ENCODE measurements at regions not wholly inside any gene's neighbourhood (a gene's known extent, or its start where the extent isn't known, plus 50 kb on each side); places are given as distances from the start of the nearest gene placed in this dataset.

GRCh38 chr3:64464955-64465354, 222.8 kb downstream of the ADAMTS9 start:
- in situ Hi-C loops (cut with MboI; ENCODE audit: low pct_unique_long_range_greater_than_20kb, low sequenced_read_pairs, unreplicated experiment): no loop called here
- DNase-seq (ENCODE audit: low spot score): no peak
- no peak for TF ChIP-seq CTCF (IDR thresholded peaks at IDR 0.05; ENCODE audit: extremely low read depth, insufficient read depth, missing control alignments)

DNA sequence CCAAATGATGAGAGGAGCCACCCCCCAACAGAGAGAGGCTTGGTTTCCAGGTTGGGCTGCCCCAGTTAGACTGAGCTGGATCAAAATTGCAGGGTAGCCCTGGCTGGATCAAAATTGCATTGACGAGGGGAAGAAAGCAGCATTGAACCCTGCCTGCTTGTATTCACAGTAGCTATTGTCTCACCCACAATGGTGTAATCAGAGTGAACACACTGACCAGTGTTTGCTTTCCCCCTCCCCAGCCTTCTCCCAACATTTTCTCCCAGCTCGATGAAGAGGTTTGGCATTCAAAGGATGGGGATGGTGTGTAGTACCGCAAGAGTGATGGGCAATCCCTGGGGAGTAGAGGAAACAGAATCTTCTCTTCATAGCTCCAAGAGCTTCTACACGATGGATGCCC, 223.8 kb downstream of the ADAMTS9 start:
- DNase-seq (ENCODE audit: low spot score): no peak
- in situ Hi-C loops (cut with MboI; ENCODE audit: low pct_unique_long_range_greater_than_20kb, low sequenced_read_pairs, unreplicated experiment): no loop called here
- TF ChIP-seq CTCF (IDR thresholded peaks at IDR 0.05; ENCODE audit: extremely low read depth, insufficient read depth, missing control alignments): no peak

GRCh38 chr3:64462203-64462602, 225.6 kb downstream of the ADAMTS9 start:
- in situ Hi-C loops (cut with MboI; ENCODE audit: low pct_unique_long_range_greater_than_20kb, low sequenced_read_pairs, unreplicated experiment): no loop called here
- no peak for TF ChIP-seq CTCF (IDR thresholded peaks at IDR 0.05; ENCODE audit: extremely low read depth, insufficient read depth, missing control alignments)
- no peak for DNase-seq (ENCODE audit: low spot score)

DNA sequence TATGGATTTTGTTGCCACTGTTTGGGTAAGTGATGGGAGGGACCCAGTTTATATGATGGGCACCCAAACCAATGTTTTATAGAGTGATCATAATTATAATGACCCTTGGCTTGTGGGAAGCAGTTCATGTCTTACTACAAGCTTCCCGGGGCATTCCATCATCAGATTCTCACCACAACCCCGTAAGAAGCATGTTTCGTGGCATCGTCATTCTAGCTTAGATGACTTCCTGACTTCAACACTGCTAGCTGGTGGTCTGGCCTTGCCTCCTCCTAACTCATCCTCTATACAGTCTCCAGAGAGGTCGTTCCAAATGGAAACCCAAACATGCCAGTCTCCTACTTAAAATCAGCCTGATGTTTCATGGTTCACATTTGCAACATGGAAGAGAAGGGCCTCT, 226.9 kb downstream of the ADAMTS9 start:
- DNase-seq (ENCODE audit: low spot score): no peak
- no peak for TF ChIP-seq CTCF (IDR thresholded peaks at IDR 0.05; ENCODE audit: extremely low read depth, insufficient read depth, missing control alignments)
- in situ Hi-C loops (cut with MboI; ENCODE audit: low pct_unique_long_range_greater_than_20kb, low sequenced_read_pairs, unreplicated experiment): no loop called here

GRCh38 chr3:64460141-64460730, 227.6 kb downstream of the ADAMTS9 start:
- TF ChIP-seq CTCF (IDR thresholded peaks at IDR 0.05; ENCODE audit: extremely low read depth, insufficient read depth, missing control alignments): no peak
- no peak for DNase-seq (ENCODE audit: low spot score)
- in situ Hi-C loops (cut with MboI; ENCODE audit: low pct_unique_long_range_greater_than_20kb, low sequenced_read_pairs, unreplicated experiment): no loop called here

GRCh38 chr3:64459711-64460110, 228.1 kb downstream of the ADAMTS9 start:
- in situ Hi-C loops (cut with MboI; ENCODE audit: low pct_unique_long_range_greater_than_20kb, low sequenced_read_pairs, unreplicated experiment): no loop called here
- DNase-seq (ENCODE audit: low spot score): no peak
- no peak for TF ChIP-seq CTCF (IDR thresholded peaks at IDR 0.05; ENCODE audit: extremely low read depth, insufficient read depth, missing control alignments)

- in situ Hi-C loops (cut with MboI; ENCODE audit: low pct_unique_long_range_greater_than_20kb, low sequenced_read_pairs, unreplicated experiment): no loop called here
- no peak for TF ChIP-seq CTCF (IDR thresholded peaks at IDR 0.05; ENCODE audit: extremely low read depth, insufficient read depth, missing control alignments)
- DNase-seq (ENCODE audit: low spot score): no peak
Observed at GRCh38 chr3:64457811-64458210, 230.0 kb downstream of the ADAMTS9 start.
